Ishikawa (cell line): ENCODE measurements at regions not wholly inside any gene's neighbourhood (a gene's known extent, or its start where the extent isn't known, plus 50 kb on each side); places are given as distances from the start of the nearest gene placed in this dataset.
A peak's percentile ranks its signal among the peaks of the same experiment; 100 is the strongest.

Experiments
- CEBPB ChIP-seq: IDR thresholded peaks from 2 replicates; pipeline ENCODE4 v1.6.1; 2012
- CREB1 ChIP-seq: IDR thresholded peaks from 2 replicates; pipeline ENCODE4 v1.6.1; 2012; ENCODE audit warnings: low read depth
- EGR1 ChIP-seq: IDR thresholded peaks from 2 replicates; pipeline ENCODE4 v1.6.1; 2012
- EP300 ChIP-seq: IDR thresholded peaks from 2 replicates; pipeline ENCODE4 v1.6.1; 2012; ENCODE audit warnings: borderline replicate concordance
- FOXM1 ChIP-seq: IDR thresholded peaks from 2 replicates; pipeline ENCODE4 v1.6.1; 2012; ENCODE audit warnings: low read depth, borderline replicate concordance
- MAX ChIP-seq: IDR thresholded peaks from 2 replicates; pipeline ENCODE4 v1.6.1; 2012
- NFIC ChIP-seq: IDR thresholded peaks from 2 replicates; pipeline ENCODE4 v1.6.1; 2012
- RAD21 ChIP-seq: IDR thresholded peaks from 2 replicates; pipeline ENCODE4 v1.6.1; 2012; ENCODE audit warnings: low read depth
- TAF1 ChIP-seq: IDR thresholded peaks from 2 replicates; pipeline ENCODE4 v1.6.1; 2012; ENCODE audit warnings: low read depth, mild to moderate bottlenecking
- TCF12 ChIP-seq: IDR thresholded peaks from 2 replicates; pipeline ENCODE4 v1.6.1; 2012; ENCODE audit warnings: low read depth
- TEAD4 ChIP-seq: IDR thresholded peaks from 2 replicates; pipeline ENCODE4 v1.6.1; 2012
- USF1 ChIP-seq: IDR thresholded peaks from 2 replicates; pipeline ENCODE4 v1.6.1; 2012
- YY1 ChIP-seq: IDR thresholded peaks from 2 replicates; pipeline ENCODE4 v1.6.1; 2012; ENCODE audit warnings: low read depth
- ZBTB7A ChIP-seq: IDR thresholded peaks from 2 replicates; pipeline ENCODE4 v1.6.1; 2012; ENCODE audit warnings: low read depth
- TF ChIP-seq, protein P1 (sequence below): IDR thresholded peaks from 2 replicates; pipeline ENCODE4 v1.6.1; 2012; ENCODE audit warnings: low read depth, mild to moderate bottlenecking

- no peak for TF ChIP-seq YY1
- no peak for TF ChIP-seq EGR1
- TF ChIP-seq RAD21: no peak
- TF ChIP-seq NFIC: no peak
- no peak for TF ChIP-seq TAF1
- no peak for TF ChIP-seq FOXM1
These were observed 203.2 kb upstream of the SSTR1 start for GRCh38 chr14:38004610-38004879.

GRCh38 chr14:38012056-38012455 lies 195.6 kb upstream of the SSTR1 start:
- TF ChIP-seq CEBPB: no peak
- no peak for TF ChIP-seq YY1
- TF ChIP-seq CREB1: no peak
- TF ChIP-seq ZBTB7A: no peak
- no peak for TF ChIP-seq NFIC
- TF ChIP-seq MAX: no peak
- TF ChIP-seq USF1: no peak
- TF ChIP-seq RAD21: no peak
- TF ChIP-seq EGR1: no peak
- TF ChIP-seq TAF1: no peak
- TF ChIP-seq FOXM1: no peak

- TF ChIP-seq RAD21: 0 out of 2 replicates have a peak, but pooled peaks have one; percentile 16
- TF ChIP-seq USF1: no peak
These were observed 191.2 kb upstream of the SSTR1 start for GRCh38 chr14:38016497-38016896.

DNA sequence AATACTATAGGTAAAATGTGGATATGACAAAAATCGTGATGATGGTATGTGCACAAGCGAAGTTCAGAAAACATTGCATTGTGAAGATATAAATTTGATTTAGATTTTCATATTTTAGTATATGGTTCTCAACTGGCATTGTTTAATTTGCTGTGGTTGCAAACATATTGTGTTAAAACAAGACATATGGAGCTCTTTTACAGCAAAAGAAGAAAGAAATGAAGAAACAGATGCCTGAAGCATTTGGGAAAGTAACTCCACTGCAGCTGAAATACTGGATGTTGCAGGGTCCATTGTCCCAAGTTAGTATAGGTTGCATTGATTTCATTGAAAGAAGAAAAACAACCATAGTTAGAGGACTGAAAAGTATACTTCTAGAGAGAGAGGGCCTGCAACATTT lies 185.8 kb upstream of the SSTR1 start:
- no peak for TF ChIP-seq TEAD4

DNA sequence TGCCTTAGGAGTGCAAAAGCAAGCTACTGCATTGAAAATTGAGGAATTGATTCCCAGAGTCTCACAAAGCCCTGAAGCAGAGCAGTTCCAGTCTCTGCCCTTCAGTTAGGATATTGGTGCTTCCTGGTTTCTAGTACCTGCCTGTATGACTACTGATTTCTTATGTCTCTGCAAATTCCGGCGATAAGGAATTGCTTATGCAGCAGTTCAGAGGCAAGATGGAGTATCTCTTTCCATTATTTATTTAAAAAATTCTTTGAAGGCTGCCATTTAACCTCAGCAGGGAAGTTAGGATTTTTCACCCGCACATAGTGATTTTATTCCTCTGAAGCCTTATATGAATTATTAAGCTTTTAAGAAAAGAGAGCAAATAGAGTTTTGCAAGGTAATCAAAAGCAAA lies 184.9 kb upstream of the SSTR1 start:
- no peak for TF ChIP-seq USF1
- no peak for TF ChIP-seq RAD21
- TF ChIP-seq CREB1: no peak
- TF ChIP-seq MAX: no peak
- TF ChIP-seq TCF12: no peak
- TF ChIP-seq, protein P1, sequence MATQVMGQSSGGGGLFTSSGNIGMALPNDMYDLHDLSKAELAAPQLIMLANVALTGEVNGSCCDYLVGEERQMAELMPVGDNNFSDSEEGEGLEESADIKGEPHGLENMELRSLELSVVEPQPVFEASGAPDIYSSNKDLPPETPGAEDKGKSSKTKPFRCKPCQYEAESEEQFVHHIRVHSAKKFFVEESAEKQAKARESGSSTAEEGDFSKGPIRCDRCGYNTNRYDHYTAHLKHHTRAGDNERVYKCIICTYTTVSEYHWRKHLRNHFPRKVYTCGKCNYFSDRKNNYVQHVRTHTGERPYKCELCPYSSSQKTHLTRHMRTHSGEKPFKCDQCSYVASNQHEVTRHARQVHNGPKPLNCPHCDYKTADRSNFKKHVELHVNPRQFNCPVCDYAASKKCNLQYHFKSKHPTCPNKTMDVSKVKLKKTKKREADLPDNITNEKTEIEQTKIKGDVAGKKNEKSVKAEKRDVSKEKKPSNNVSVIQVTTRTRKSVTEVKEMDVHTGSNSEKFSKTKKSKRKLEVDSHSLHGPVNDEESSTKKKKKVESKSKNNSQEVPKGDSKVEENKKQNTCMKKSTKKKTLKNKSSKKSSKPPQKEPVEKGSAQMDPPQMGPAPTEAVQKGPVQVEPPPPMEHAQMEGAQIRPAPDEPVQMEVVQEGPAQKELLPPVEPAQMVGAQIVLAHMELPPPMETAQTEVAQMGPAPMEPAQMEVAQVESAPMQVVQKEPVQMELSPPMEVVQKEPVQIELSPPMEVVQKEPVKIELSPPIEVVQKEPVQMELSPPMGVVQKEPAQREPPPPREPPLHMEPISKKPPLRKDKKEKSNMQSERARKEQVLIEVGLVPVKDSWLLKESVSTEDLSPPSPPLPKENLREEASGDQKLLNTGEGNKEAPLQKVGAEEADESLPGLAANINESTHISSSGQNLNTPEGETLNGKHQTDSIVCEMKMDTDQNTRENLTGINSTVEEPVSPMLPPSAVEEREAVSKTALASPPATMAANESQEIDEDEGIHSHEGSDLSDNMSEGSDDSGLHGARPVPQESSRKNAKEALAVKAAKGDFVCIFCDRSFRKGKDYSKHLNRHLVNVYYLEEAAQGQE: no peak
- TF ChIP-seq NFIC: no peak
- TF ChIP-seq TAF1: no peak
- no peak for TF ChIP-seq EP300
- no peak for TF ChIP-seq ZBTB7A
- TF ChIP-seq CEBPB: no peak
- TF ChIP-seq EGR1: no peak
- TF ChIP-seq TEAD4: no peak
- no peak for TF ChIP-seq YY1
- no peak for TF ChIP-seq FOXM1

DNA sequence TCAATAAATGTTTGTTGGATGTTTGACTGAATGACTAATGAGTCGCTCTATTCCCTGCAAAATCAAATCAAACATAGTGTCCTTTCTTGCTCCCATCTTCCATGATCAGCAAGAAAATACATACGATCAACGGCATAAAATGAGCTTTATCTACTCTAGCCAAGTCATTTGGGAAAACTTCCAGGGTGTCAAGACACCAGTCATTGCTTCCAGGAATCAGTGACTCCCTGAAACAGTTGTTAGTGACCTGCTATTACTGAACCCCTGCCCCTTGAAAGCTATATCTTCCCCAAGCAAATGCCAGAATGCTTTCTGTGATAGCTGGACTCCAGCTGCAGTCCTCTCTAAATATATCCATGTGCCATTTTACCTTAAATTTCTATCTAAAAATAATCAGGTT lies 169.5 kb upstream of the SSTR1 start:
- TF ChIP-seq, protein P1: no peak
- TF ChIP-seq TCF12 (no peak), NFIC (no peak), RAD21 (no peak)

- TF ChIP-seq NFIC (no peak), YY1 (no peak), MAX (no peak), USF1 (no peak), TCF12 (no peak), TAF1 (no peak), CREB1 (no peak), EP300 (no peak)
These were observed 168.7 kb upstream of the SSTR1 start for GRCh38 chr14:38038986-38039385.
